Esophagus muscularis mucosa (tissue), 4 donors: ENCODE measurements at regions not wholly inside any gene's neighbourhood (a gene's known extent, or its start where the extent isn't known, plus 50 kb on each side); places are given as distances from the start of the nearest gene placed in this dataset.

Experiments used
- DNase-seq: peaks from one replicate; pipeline ENCODE4 v3.0.0-alpha.2; 2017; ENCODE audit errors: extremely low spot score
- H3K27ac ChIP-seq, 4 donors: fragments of 200-600 bp; sonication (generic); replicated peaks in 1 of 4; 1 replicate in 3 of 4; 2 replicates in 1 of 4; pipeline ENCODE4 v1.5.1; 2016 to 2019; ENCODE audit warnings: mild to moderate bottlenecking in 1 of 4
- H3K27me3 ChIP-seq, 4 donors: fragments of 200-600 bp; sonication (generic); one replicate each; pipeline versions ENCODE4 v1.5.1 to v1.6.0; 2016 to 2019
- H3K36me3 ChIP-seq, 4 donors: fragments of 200-600 bp; sonication (generic); one replicate each; pipeline ENCODE4 v1.5.1; 2016 to 2019
- H3K4me1 ChIP-seq, 4 donors: fragments of 200-600 bp; sonication (generic); one replicate each; pipeline ENCODE4 v1.5.1; 2016 to 2019
- H3K4me3 ChIP-seq, 4 donors: fragments of 200-600 bp; sonication (generic); 1 replicate in 2 of 4; 2 replicates in 2 of 4; pipeline ENCODE4 v1.5.1; 2016 to 2019; ENCODE audit warnings: mild to moderate bottlenecking in 4 of 4, moderate library complexity in 1 of 4
- H3K9me3 ChIP-seq, 4 donors: fragments of 200-600 bp; sonication (generic); 1 replicate in 3 of 4; 2 replicates in 1 of 4; pipeline ENCODE4 v1.5.1; 2016 to 2019
- EP300 ChIP-seq: sonication (generic); formaldehyde crosslinking; IDR thresholded peaks from one replicate; pipeline ENCODE4 v1.6.1; 2017; ENCODE audit warnings: antibody characterized with exemption
- POLR2A ChIP-seq: fragments of 450-650 bp; IDR thresholded peaks from one replicate; pipeline ENCODE4 v1.6.1; 2017; ENCODE audit warnings: antibody characterized with exemption, moderate library complexity, mild to moderate bottlenecking, low read depth
- POLR2AphosphoS5 ChIP-seq, 2 donors: sonication (generic); formaldehyde crosslinking; IDR thresholded peaks; one replicate each; pipeline ENCODE4 v1.6.1; 2017; ENCODE audit warnings: antibody characterized with exemption in 2 of 2
- WGBS: methylation state at CpG from one replicate; pipeline ENCODE4 v1.1.5; 2018; 5-methylcytosine and 5-hydroxymethylcytosine counted together
- intact Hi-C: fragments of 100-400 bp; cut with DNase I; formaldehyde crosslinking; loops from one replicate; pipeline ENCODE4 v1.15.1; 2023
- TF ChIP-seq, protein P1 (sequence below), 3 experiments: fragments of 200-600 bp in 2 of 3; fragments of 450-650 bp in 1 of 3; sonication (generic) in 2 of 3; IDR thresholded peaks; one replicate each; pipeline ENCODE4 v1.5.1; 2017 to 2019; ENCODE audit warnings: antibody characterized with exemption in 3 of 3, mild to moderate bottlenecking in 2 of 3, moderate library complexity in 1 of 3

DNA sequence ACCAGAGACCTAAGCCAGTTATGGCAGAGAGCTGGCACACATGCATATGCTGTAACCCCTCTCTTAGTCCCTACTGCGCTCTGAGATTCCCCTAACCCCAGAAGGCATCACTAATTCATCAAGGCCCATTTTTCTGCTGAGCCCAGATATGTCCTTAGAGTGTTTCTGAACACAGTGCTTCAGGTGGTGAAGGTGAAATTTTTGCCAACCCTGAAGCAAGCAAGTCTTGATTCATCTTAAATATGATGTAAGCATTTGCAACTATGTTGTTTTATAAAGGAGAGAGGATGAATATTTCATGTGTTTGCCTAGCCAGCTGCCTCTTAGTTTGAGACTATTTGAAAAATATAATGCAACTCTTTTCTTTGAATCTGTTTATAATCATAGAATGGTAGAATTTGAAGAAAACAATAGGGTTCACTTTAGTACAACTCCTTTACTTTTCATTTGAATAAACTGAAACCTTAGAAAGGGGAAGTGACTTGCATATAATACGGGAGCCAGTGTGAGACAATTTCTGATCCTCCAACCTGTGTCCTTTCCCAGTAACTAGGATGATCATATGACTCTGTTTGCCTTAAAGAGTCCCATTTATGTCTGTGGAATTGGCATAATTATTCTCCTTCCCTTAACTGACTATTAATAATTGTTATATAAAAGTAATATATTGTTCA is 194.3 kb upstream of the MTNR1B start:
- Histone ChIP-seq H3K4me3 (no peak overlapping the region), H3K27ac (no peak overlapping the region), H3K36me3 (no peaks in the 10 kb centered on the region), H3K27me3 (no peaks in the 10 kb centered on the region), H3K9me3 (no peaks in the 10 kb centered on the region), H3K4me1 (no peaks in the 10 kb centered on the region)
- TF ChIP-seq EP300 (no peak), POLR2A (no peak), POLR2AphosphoS5 (IDR thresholded peaks at IDR 0.05) (no peak)
- TF ChIP-seq, protein P1, sequence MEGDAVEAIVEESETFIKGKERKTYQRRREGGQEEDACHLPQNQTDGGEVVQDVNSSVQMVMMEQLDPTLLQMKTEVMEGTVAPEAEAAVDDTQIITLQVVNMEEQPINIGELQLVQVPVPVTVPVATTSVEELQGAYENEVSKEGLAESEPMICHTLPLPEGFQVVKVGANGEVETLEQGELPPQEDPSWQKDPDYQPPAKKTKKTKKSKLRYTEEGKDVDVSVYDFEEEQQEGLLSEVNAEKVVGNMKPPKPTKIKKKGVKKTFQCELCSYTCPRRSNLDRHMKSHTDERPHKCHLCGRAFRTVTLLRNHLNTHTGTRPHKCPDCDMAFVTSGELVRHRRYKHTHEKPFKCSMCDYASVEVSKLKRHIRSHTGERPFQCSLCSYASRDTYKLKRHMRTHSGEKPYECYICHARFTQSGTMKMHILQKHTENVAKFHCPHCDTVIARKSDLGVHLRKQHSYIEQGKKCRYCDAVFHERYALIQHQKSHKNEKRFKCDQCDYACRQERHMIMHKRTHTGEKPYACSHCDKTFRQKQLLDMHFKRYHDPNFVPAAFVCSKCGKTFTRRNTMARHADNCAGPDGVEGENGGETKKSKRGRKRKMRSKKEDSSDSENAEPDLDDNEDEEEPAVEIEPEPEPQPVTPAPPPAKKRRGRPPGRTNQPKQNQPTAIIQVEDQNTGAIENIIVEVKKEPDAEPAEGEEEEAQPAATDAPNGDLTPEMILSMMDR (IDR thresholded peaks at IDR 0.05) = no peak
- intact Hi-C loops = no loop called here
- WGBS = 91% methylated on average over 2 of the region's 2 CpGs
- no peak for DNase-seq

- no peak for TF ChIP-seq EP300
- TF ChIP-seq, protein P1 (IDR thresholded peaks at IDR 0.05) = no peak
- no peak for TF ChIP-seq POLR2A
- TF ChIP-seq POLR2AphosphoS5 (IDR thresholded peaks at IDR 0.05) = no peak
- intact Hi-C loops = no loop called here
- Histone ChIP-seq H3K9me3 (no peaks in the 10 kb centered on the region), H3K4me1 (no peaks in the 10 kb centered on the region), H3K27ac (no peak overlapping the region), H3K27me3 (no peaks in the 10 kb centered on the region), H3K36me3 (no peaks in the 10 kb centered on the region), H3K4me3 (no peak overlapping the region)
- WGBS = 78% methylated on average over 2 of the region's 2 CpGs
- peak; percentile 81 for DNase-seq
Measured at GRCh38 chr11:92776676-92777075, 192.8 kb upstream of the MTNR1B start.

DNA sequence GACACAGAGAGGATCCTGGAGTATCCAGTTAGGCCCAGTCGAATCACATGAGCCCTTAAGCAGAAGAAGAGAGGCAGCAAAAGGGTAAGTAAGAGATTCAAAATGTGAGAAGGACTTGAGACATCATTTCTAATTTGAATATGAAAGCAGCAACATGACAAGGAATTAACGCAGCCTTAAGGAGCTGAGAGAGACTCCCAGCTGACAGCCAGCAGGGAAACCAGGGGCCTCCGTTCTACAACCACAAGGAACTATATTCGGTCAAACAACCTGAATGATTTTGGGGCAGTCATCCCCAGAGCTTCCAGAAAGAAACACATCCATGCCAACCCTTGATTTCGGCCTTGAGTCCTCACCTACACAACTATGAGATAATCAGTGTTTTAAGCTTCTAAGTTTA is 189.7 kb upstream of the MTNR1B start:
- Histone ChIP-seq H3K27me3 (no peaks in the 10 kb centered on the region), H3K9me3 (no peaks in the 10 kb centered on the region), H3K36me3 (no peaks in the 10 kb centered on the region), H3K4me1 (no peaks in the 10 kb centered on the region), H3K4me3 (no peak overlapping the region), H3K27ac (no peak overlapping the region)
- TF ChIP-seq POLR2AphosphoS5 (IDR thresholded peaks at IDR 0.05) = no peak
- TF ChIP-seq, protein P1 (IDR thresholded peaks at IDR 0.05) = no peak
- no peak for TF ChIP-seq POLR2A
- TF ChIP-seq EP300 = no peak
- DNase-seq = peak; percentile 74
- 91% methylated on average over 5 of the region's 5 CpGs for WGBS
- intact Hi-C loops = no loop called here

DNA sequence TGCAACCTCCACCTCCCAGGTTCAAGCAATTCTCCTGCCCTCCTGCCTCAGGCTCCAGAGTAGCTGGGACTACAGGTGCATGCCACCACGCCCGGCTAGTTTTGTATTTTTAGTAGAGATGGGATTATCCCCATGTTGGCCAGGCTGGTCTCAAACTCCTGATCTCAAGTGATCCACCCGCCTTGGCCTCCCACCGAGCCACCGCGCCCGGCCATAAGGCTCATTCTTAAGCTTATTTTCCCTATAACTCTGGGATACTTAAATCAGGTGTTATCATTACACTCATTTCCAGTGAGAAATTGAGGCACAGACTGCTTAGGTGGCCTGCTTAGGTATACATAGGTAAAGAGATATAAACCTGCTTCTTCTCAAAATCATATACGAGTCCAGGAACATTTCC is 188.3 kb upstream of the MTNR1B start:
- no peak overlapping the region for H3K27ac ChIP-seq
- peak; percentile 53 for DNase-seq
- WGBS = 91% methylated on average over 8 of the region's 8 CpGs
- H3K4me1 ChIP-seq = no peaks in the 10 kb centered on the region
- no peaks in the 10 kb centered on the region for H3K27me3 ChIP-seq
- intact Hi-C loops = no loop called here
- no peaks in the 10 kb centered on the region for H3K9me3 ChIP-seq
- no peaks in the 10 kb centered on the region for H3K36me3 ChIP-seq
- TF ChIP-seq EP300 (no peak), POLR2AphosphoS5 (IDR thresholded peaks at IDR 0.05) (no peak), POLR2A (no peak)
- TF ChIP-seq, protein P1 (IDR thresholded peaks at IDR 0.05) = no peak
- no peak overlapping the region for H3K4me3 ChIP-seq

- Histone ChIP-seq H3K27me3 (no peaks in the 10 kb centered on the region), H3K4me3 (no peak overlapping the region), H3K4me1 (no peaks in the 10 kb centered on the region), H3K9me3 (no peaks in the 10 kb centered on the region), H3K36me3 (no peaks in the 10 kb centered on the region), H3K27ac (no peak overlapping the region)
- DNase-seq = peak; percentile 37
- TF ChIP-seq POLR2A = no peak
- no peak for TF ChIP-seq POLR2AphosphoS5 (IDR thresholded peaks at IDR 0.05)
- TF ChIP-seq EP300 = no peak
- TF ChIP-seq, protein P1 (IDR thresholded peaks at IDR 0.05) = no peak
- intact Hi-C loops = no loop called here
- 92% methylated on average over 4 of the region's 5 CpGs for WGBS
Measured at GRCh38 chr11:92782806-92783205, 186.6 kb upstream of the MTNR1B start.
